CD4-positive, alpha-beta memory T cell (primary cell): ENCODE measurements at regions not wholly inside any gene's neighbourhood (a gene's known extent, or its start where the extent isn't known, plus 50 kb on each side); places are given as distances from the start of the nearest gene placed in this dataset.

Experiments used
- CTCF ChIA-PET: fragments of 350-600 bp; sonication (Branson Sonifier 250); formaldehyde crosslinking; loops from one replicate; lab custom pipeline; 2021; ENCODE audit warnings: inconsistent platforms; ENCODE audit not compliant: partially characterized antibody; lab: Charles Lee
- POLR2A ChIA-PET: fragments of 350-600 bp; sonication (Branson Sonifier 250); formaldehyde crosslinking; loops from one replicate; lab custom pipeline; 2021; ENCODE audit not compliant: partially characterized antibody; lab: Charles Lee
- DNase-seq, 5 donors: peaks; one replicate each; pipeline versions ENCODE4 v3.0.0 to v3.0.0-alpha.2; 2020 to 2022; ENCODE audit warnings: mixed read lengths in 1 of 5
- H3K27ac ChIP-seq: one replicate; pipeline ENCODE4 v1.7.0; 2013; ENCODE audit warnings: low read depth, low read length
- H3K27me3 ChIP-seq: 2 replicates; pipeline ENCODE4 v1.7.0; 2013; ENCODE audit warnings: mild to moderate bottlenecking, low read length, moderate library complexity; ENCODE audit not compliant: insufficient read depth
- H3K36me3 ChIP-seq: 2 replicates; pipeline ENCODE4 v1.7.0; 2013; ENCODE audit warnings: mild to moderate bottlenecking, low read length, moderate library complexity; ENCODE audit not compliant: insufficient read depth
- H3K4me1 ChIP-seq: 2 replicates; pipeline ENCODE4 v1.7.0; 2013; ENCODE audit warnings: mild to moderate bottlenecking, low read length, moderate library complexity; ENCODE audit not compliant: insufficient read depth
- H3K4me3 ChIP-seq, 2 donors: one replicate each; pipeline ENCODE4 v1.7.0; 2013; ENCODE audit warnings: low read length in 2 of 2, mild to moderate bottlenecking in 1 of 2
- H3K9me3 ChIP-seq, 2 donors: one replicate each; pipeline ENCODE4 v1.7.0; 2013; ENCODE audit warnings: low read length in 2 of 2, control low read depth in 1 of 2; ENCODE audit not compliant: control insufficient read depth in 1 of 2
- H3K27ac Mint-ChIP-seq, 7 donors: one replicate each; pipeline ENCODE4 v1.8.0; 2020 to 2021; ENCODE audit warnings: mixed read lengths in 7 of 7, mild to moderate bottlenecking in 6 of 7, inconsistent platforms in 3 of 7, moderate library complexity in 3 of 7
- H3K27me3 Mint-ChIP-seq, 2 donors: one replicate each; pipeline ENCODE4 v1.8.0; 2020 to 2021; ENCODE audit warnings: mixed read lengths in 2 of 2
- H3K36me3 Mint-ChIP-seq, 2 donors: one replicate each; pipeline ENCODE4 v1.8.0; 2020 to 2021; ENCODE audit warnings: mixed read lengths in 2 of 2, inconsistent platforms in 1 of 2, mild to moderate bottlenecking in 1 of 2
- H3K4me1 Mint-ChIP-seq, 4 donors: one replicate each; pipeline ENCODE4 v1.8.0; 2020 to 2021; ENCODE audit warnings: mixed read lengths in 4 of 4, mild to moderate bottlenecking in 1 of 4
- H3K4me3 Mint-ChIP-seq, 8 donors: one replicate each; pipeline ENCODE4 v1.8.0; 2020 to 2021; ENCODE audit warnings: mixed read lengths in 8 of 8, mild to moderate bottlenecking in 7 of 8, moderate library complexity in 6 of 8, inconsistent platforms in 3 of 8
- H3K9me3 Mint-ChIP-seq, 8 donors: one replicate each; pipeline ENCODE4 v1.8.0; 2020 to 2021; ENCODE audit warnings: mixed read lengths in 8 of 8, mild to moderate bottlenecking in 5 of 8, inconsistent platforms in 3 of 8, moderate library complexity in 1 of 8
- intact Hi-C: fragments of 100-400 bp; cut with micrococcal nuclease; formaldehyde crosslinking; loops from one replicate; pipeline ENCODE4 v1.15.1; 2023

DNA sequence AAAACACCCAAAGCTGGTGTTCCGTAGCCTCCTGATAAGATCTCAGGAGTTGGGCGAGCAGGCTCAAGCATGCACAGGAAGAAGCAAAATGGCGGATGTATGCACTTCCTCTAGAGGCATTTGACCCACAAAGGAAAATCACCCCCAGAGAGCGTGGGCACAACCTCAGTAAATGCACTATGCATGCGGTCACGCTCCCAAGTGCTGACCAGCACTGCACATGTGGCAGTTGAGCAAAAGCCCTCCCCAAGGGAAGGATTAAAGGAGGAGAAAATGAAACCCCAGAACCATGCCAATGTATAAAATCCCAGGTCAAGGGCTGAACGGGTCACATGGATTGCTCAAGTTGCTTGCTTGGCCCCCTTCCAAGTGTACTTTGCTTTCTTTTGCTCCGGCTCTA, 289.4 kb upstream of the IGF1R start:
- H3K27me3 ChIP-seq, result no peaks in the 10 kb centered on the region
- H3K9me3 Mint-ChIP-seq, result peaks cover 2 to 12% (median 8%) of the 10 kb centered on the region in 8 donors
- no peaks in the 10 kb centered on the region for H3K9me3 ChIP-seq
- H3K36me3 Mint-ChIP-seq, result no peaks in the 10 kb centered on the region
- no peak overlapping the region for H3K4me3 Mint-ChIP-seq
- ChIA-PET CTCF (no interaction called here), POLR2A (no interaction called here)
- H3K27ac ChIP-seq, result no peak overlapping the region
- H3K4me1 Mint-ChIP-seq, result no peaks in the 10 kb centered on the region
- intact Hi-C loops, result no loop called here
- H3K36me3 ChIP-seq, result no peaks in the 10 kb centered on the region
- no peaks in the 10 kb centered on the region for H3K4me1 ChIP-seq
- H3K27me3 Mint-ChIP-seq, result peaks cover 0 to 4% of the 10 kb centered on the region in 2 donors
- no peak overlapping the region for H3K4me3 ChIP-seq
- DNase-seq, result no peak
- no peak overlapping the region for H3K27ac Mint-ChIP-seq

DNA sequence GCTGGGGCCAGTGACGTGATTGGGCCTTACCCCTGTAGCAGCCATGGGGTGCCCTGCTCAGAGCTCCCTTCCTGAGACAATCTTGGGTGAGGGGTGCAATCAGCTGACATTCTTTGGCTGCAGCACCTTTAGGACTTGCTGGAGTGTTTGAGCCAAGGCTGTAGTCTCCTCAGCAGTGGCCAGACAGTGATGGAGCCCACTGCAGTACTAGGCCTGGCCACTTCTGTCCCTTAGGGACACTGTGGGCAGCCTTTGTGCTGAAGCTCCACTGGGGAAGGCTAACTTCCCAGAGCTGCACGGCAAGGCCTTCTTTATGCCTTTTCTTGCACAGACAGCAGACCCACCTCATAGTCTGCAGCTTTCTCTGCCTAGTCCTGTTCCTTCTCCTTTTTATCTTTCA, 284.9 kb upstream of the IGF1R start:
- H3K27ac Mint-ChIP-seq, result no peak overlapping the region
- intact Hi-C loops, result no loop called here
- ChIA-PET CTCF (no interaction called here), POLR2A (no interaction called here)
- DNase-seq, result no peak
- no peak overlapping the region for H3K4me3 Mint-ChIP-seq
- no peaks in the 10 kb centered on the region for H3K36me3 Mint-ChIP-seq
- no peaks in the 10 kb centered on the region for H3K4me1 Mint-ChIP-seq
- peaks cover 0 to 3% (median 0%) of the 10 kb centered on the region in 8 donors for H3K9me3 Mint-ChIP-seq
- Histone ChIP-seq H3K4me3 (no peak overlapping the region), H3K36me3 (no peaks in the 10 kb centered on the region), H3K9me3 (no peaks in the 10 kb centered on the region), H3K4me1 (no peaks in the 10 kb centered on the region), H3K27me3 (no peaks in the 10 kb centered on the region), H3K27ac (no peak overlapping the region)
- H3K27me3 Mint-ChIP-seq, result peaks cover 1 to 2% of the 10 kb centered on the region in 2 donors

DNA sequence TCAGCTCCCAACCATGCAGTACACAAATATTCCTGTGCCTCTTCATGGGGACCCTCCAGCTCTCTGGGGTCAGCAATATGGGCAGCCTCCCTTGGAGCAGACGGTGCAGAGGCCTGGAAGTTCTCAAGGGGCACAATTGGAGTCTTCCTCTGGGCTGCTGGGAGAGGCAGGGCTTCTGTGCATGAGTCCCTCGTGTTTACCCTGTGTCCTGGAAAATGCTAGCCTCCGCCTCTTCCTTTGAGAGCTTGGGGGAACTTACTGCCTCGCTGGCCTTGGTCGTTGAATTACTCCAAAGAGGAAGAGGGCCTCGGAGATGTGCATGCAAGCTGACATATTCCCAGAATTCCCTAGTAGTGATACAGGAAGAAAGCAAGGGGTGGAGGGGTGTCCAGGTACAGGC, 284.4 kb upstream of the IGF1R start:
- H3K27me3 Mint-ChIP-seq, result peaks cover 1 to 2% of the 10 kb centered on the region in 2 donors
- no peaks in the 10 kb centered on the region for H3K36me3 Mint-ChIP-seq
- intact Hi-C loops, result no loop called here
- CTCF ChIA-PET, result no interaction called here
- no peaks in the 10 kb centered on the region for H3K4me1 ChIP-seq
- H3K4me3 ChIP-seq, result no peak overlapping the region
- H3K4me1 Mint-ChIP-seq, result no peaks in the 10 kb centered on the region
- H3K27ac ChIP-seq, result no peak overlapping the region
- POLR2A ChIA-PET, result no interaction called here
- H3K27me3 ChIP-seq, result no peaks in the 10 kb centered on the region
- H3K36me3 ChIP-seq, result no peaks in the 10 kb centered on the region
- DNase-seq, result no peak
- H3K4me3 Mint-ChIP-seq, result no peak overlapping the region
- no peak overlapping the region for H3K27ac Mint-ChIP-seq
- no peaks in the 10 kb centered on the region for H3K9me3 ChIP-seq
- H3K9me3 Mint-ChIP-seq, result peaks cover 0 to 3% (median 0%) of the 10 kb centered on the region in 8 donors

DNA sequence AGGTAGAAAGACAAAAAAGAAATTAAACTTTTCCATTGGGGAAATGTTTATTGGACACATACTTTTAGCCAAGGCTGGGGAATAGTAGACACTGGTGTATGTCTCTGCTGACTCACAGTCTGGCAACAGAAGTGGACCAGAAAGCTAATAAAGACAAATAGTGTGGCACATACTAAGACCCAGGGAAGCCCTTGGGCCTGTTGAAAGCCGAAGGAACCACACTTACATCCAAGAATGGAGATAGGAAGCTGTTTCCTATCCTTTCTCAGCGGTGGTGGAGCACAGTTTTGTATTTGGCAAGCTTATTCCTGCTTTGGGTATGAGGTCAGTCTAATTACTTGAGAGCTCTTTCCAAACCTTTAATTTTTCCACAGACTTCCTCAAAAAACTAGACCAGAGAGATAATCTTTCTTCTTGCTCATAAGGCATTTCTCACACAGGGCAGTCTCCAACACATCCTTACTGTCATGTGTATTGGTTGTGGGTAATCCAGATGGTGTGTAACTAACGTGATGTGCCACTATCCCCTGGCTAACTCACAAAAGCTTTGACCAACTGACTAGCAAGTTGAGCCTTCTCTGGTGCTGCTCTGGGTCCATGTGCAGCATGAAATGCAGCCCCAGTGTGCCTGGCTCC, 279.1 kb upstream of the IGF1R start:
- peaks cover 0 to 7% of the 10 kb centered on the region in 2 donors for H3K27me3 Mint-ChIP-seq
- Histone ChIP-seq H3K9me3 (no peaks in the 10 kb centered on the region), H3K4me3 (no peak overlapping the region), H3K4me1 (no peaks in the 10 kb centered on the region), H3K36me3 (no peaks in the 10 kb centered on the region), H3K27ac (no peak overlapping the region), H3K27me3 (no peaks in the 10 kb centered on the region)
- H3K27ac Mint-ChIP-seq, result no peak overlapping the region
- H3K4me3 Mint-ChIP-seq, result no peak overlapping the region
- DNase-seq, result no peak
- no peaks in the 10 kb centered on the region for H3K36me3 Mint-ChIP-seq
- H3K9me3 Mint-ChIP-seq, result no peaks in the 10 kb centered on the region
- ChIA-PET CTCF (no interaction called here), POLR2A (no interaction called here)
- intact Hi-C loops, result no loop called here
- H3K4me1 Mint-ChIP-seq, result no peaks in the 10 kb centered on the region

DNA sequence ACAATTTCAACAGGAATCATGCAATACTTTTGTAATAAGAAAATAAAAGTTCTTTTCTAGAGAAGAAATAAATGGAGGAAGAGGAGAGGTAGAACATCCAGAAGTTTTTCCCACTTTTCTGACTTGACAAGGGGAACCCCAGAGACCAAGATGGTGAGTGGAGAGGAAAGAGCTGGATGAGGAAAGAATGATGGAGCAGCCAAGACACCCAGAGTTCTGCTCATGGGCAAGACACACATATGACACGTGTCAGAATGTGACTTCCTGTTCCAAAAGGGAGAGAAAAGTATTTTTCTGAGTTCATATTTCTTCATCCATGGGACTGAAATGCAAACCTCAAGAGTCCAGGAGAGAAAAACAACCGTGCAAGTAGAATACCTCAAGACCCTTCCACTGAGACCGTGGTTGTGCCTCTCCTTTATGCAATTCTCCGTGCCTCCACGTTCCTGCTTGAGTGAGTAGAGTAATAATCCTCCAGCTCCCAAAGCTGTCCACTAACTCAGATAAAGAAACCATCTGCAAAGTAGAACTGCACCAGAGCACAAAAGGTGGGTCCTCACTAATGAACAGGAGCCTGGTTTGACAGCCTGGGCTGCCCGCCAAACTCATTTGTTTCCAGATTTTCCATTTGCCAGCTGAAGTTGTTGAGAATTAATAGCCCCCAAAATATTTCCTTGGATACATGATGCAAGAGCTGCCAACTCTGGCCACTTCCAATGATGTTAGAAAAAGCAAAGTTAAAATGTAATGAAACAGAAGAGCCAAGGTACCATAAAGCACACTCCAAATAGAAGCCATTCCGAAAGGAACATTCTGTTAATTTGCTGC, 272.6 kb upstream of the IGF1R start:
- no peaks in the 10 kb centered on the region for H3K9me3 ChIP-seq
- intact Hi-C loops, result no loop called here
- no peak overlapping the region for H3K4me3 Mint-ChIP-seq
- H3K27me3 ChIP-seq, result no peaks in the 10 kb centered on the region
- ChIA-PET CTCF (no interaction called here), POLR2A (no interaction called here)
- no peak overlapping the region for H3K27ac Mint-ChIP-seq
- no peak overlapping the region for H3K27ac ChIP-seq
- no peaks in the 10 kb centered on the region for H3K36me3 ChIP-seq
- no peaks in the 10 kb centered on the region for H3K4me1 ChIP-seq
- peaks cover 5% of the 10 kb centered on the region in 2 donors for H3K27me3 Mint-ChIP-seq
- DNase-seq, result no peak
- no peaks in the 10 kb centered on the region for H3K36me3 Mint-ChIP-seq
- no peaks in the 10 kb centered on the region for H3K4me1 Mint-ChIP-seq
- no peak overlapping the region for H3K4me3 ChIP-seq
- peaks cover 0 to 12% (median 4%) of the 10 kb centered on the region in 8 donors for H3K9me3 Mint-ChIP-seq

DNA sequence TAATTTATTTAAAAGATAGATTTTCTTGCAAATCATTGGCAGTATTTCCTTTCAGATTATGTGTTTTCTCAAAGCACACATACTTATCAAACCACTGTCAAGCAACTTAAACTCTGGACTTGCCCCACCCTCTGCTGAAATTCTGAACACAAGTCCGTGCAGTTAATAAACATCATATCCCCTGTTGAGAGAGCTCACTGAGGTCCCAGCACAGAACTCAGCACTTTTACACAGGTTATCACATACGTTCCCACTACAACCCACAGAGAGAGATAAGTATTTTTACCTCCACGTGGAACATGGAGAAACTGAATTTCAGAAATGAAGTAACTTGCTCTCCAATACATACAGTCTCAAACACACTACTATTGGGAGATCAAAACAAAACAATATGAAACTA, 267.6 kb upstream of the IGF1R start:
- H3K36me3 Mint-ChIP-seq, result no peaks in the 10 kb centered on the region
- peaks cover 5 to 15% of the 10 kb centered on the region in 2 donors for H3K27me3 Mint-ChIP-seq
- H3K4me3 Mint-ChIP-seq, result no peak overlapping the region
- no peak for DNase-seq
- H3K4me1 ChIP-seq, result no peaks in the 10 kb centered on the region
- H3K9me3 Mint-ChIP-seq, result peaks cover 0 to 12% (median 4%) of the 10 kb centered on the region in 8 donors
- CTCF ChIA-PET, result no interaction called here
- H3K4me1 Mint-ChIP-seq, result no peaks in the 10 kb centered on the region
- intact Hi-C loops, result no loop called here
- POLR2A ChIA-PET, result no interaction called here
- H3K4me3 ChIP-seq, result no peak overlapping the region
- no peak overlapping the region for H3K27ac Mint-ChIP-seq
- no peaks in the 10 kb centered on the region for H3K36me3 ChIP-seq
- no peaks in the 10 kb centered on the region for H3K9me3 ChIP-seq
- no peak overlapping the region for H3K27ac ChIP-seq
- H3K27me3 ChIP-seq, result no peaks in the 10 kb centered on the region

DNA sequence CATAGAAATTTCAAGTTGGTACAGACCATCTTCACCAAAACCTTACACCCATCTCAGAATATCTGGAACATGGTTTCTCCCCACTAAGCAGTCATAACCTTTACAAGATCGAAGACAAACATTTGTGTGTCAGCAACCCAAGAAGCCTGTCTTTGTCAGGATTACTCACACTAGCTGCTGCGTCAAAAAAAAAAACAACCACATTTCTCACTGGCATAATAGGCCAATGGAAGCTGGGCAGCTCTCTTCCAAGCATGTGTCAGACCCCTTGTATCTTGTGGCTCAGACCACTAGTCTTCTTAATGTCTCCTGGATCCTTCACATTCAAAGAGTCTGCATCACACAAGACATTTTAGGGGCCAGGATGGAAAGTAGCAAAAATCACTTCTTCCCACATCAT, 266.9 kb upstream of the IGF1R start:
- no peaks in the 10 kb centered on the region for H3K4me1 ChIP-seq
- H3K27me3 Mint-ChIP-seq, result peaks cover 5 to 15% of the 10 kb centered on the region in 2 donors
- H3K27ac Mint-ChIP-seq, result no peak overlapping the region
- H3K9me3 ChIP-seq, result no peaks in the 10 kb centered on the region
- DNase-seq, result no peak
- H3K27ac ChIP-seq, result no peak overlapping the region
- POLR2A ChIA-PET, result no interaction called here
- H3K4me1 Mint-ChIP-seq, result no peaks in the 10 kb centered on the region
- no peaks in the 10 kb centered on the region for H3K36me3 Mint-ChIP-seq
- H3K9me3 Mint-ChIP-seq, result peaks cover 0 to 12% (median 4%) of the 10 kb centered on the region in 8 donors
- intact Hi-C loops, result no loop called here
- no peak overlapping the region for H3K4me3 ChIP-seq
- no peaks in the 10 kb centered on the region for H3K27me3 ChIP-seq
- CTCF ChIA-PET, result interaction anchor here (1.1 kb wide), 1 partner anchor 70 kb away, joined by 3 read pairs; no protein-coding TSS in a partner anchor
- H3K4me3 Mint-ChIP-seq, result no peak overlapping the region
- H3K36me3 ChIP-seq, result no peaks in the 10 kb centered on the region
